ENCODE measurements at regions not wholly inside any gene's neighbourhood (a gene's known extent, or its start where the extent isn't known, plus 50 kb on each side); places are given as distances from the start of the nearest gene placed in this dataset.

DNA sequence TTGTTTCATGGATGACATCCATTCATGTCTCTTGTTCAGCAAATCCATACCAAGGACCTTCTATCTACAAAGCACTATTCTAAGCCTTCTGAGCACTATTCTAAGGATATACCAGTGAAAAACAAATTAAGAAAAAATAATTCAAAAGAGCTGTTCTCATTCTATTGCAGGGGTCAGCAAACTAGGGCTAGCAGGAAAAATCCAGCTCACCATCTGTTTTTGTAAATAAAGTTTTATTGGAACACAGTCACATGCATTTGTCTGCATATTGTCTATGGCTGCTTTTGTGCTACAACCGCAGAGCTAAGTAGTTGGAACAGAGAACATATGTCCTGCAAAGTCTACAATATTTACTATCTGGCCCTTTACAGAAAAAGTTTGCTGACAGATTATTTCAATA, 222.7 kb upstream of the DYNLRB2 start:
- TF ChIP-seq CTCF (IDR thresholded peaks at IDR 0.05), result no peak
- no peak for TF ChIP-seq POLR2A (IDR thresholded peaks at IDR 0.05)
- Histone ChIP-seq H3K9me3 (no peaks in the 10 kb centered on the region), H3K4me3 (no peak overlapping the region), H3K36me3 (no peaks in the 10 kb centered on the region), H3K27me3 (no peaks in the 10 kb centered on the region), H3K4me1 (no peaks in the 10 kb centered on the region), H3K27ac (no peak overlapping the region)
- no peak for DNase-seq

DNA sequence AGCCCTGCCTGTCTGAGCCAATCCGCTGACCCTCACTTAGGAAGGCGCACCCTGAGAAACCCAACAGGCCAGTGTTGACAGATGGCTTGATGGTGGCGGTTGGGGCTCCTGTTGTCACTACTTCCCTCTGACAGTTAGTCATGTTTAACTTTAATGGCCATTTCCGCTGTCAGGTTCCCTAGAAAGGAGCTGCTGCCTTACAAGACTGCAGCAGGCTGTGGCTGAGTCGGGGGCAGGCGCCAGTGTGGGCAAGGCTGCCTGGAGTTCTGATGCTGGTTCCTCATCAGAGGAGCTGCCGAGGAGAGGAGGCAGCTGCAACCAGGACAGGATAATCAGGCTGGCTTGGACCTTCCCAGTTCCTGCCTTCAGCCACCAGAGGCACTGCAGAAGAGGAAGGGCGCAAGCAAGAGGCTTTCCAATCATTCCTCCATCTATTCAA, 223.2 kb upstream of the DYNLRB2 start:
- TF ChIP-seq POLR2A (IDR thresholded peaks at IDR 0.05) (no peak), CTCF (IDR thresholded peaks at IDR 0.05) (peak in 3 of 6 experiments; percentile 13 to 28 (median 26))
- Histone ChIP-seq H3K9me3 (no peaks in the 10 kb centered on the region), H3K4me3 (no peak overlapping the region), H3K27me3 (no peaks in the 10 kb centered on the region), H3K36me3 (no peaks in the 10 kb centered on the region), H3K27ac (no peak overlapping the region), H3K4me1 (no peaks in the 10 kb centered on the region)
- DNase-seq, result no peak

DNA sequence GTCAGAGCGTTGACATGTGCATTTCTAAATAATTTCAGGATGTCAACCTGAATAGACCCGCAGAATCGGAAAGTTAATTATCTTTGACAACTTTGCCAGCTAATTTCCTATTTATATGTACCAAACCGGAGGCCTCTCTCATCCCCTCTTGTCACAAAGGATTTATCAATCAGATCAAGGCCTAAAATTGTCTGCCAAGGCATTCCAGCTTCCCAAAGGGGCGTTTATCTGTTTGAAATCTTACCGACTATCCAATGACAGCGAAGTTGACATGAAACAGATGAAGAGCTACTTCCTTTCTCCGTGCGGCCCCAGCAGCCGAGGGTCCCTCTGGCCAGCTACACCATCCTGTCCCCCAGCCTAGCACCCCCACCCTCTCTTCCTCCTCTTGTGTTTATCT, 223.7 kb upstream of the DYNLRB2 start:
- Histone ChIP-seq H3K4me3 (no peak overlapping the region), H3K4me1 (no peaks in the 10 kb centered on the region), H3K36me3 (no peaks in the 10 kb centered on the region), H3K27me3 (no peaks in the 10 kb centered on the region), H3K27ac (no peak overlapping the region), H3K9me3 (no peaks in the 10 kb centered on the region)
- no peak for DNase-seq
- no peak for TF ChIP-seq POLR2A (IDR thresholded peaks at IDR 0.05)
- TF ChIP-seq CTCF (IDR thresholded peaks at IDR 0.05), result no peak

- Histone ChIP-seq H3K9me3 (no peaks in the 10 kb centered on the region), H3K36me3 (no peaks in the 10 kb centered on the region), H3K27me3 (no peaks in the 10 kb centered on the region), H3K4me3 (no peak overlapping the region), H3K27ac (no peak overlapping the region), H3K4me1 (no peaks in the 10 kb centered on the region)
- TF ChIP-seq POLR2A (IDR thresholded peaks at IDR 0.05) (no peak), CTCF (IDR thresholded peaks at IDR 0.05) (no peak)
- DNase-seq, result no peak
These were observed 226.8 kb upstream of the DYNLRB2 start for GRCh38 chr16:80314042-80314441.

DNA sequence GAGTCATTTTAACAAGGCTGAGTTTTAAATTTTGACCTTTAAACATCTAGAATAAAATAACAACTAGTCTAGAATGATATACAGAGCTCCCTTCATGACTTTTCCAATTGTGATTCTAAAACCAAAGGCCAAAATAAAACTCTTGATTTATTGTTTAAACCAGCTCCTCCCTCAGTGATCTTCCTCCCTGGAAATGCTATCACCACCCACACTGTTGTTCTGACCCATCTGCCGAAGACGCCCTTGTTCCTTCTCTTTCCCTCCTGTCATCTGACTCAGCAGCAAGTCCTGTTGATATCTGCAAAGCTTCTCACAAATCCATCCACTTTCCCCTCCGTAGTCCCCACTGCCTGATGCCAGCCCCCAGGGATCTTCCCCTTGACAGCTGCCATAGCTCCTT, 231.6 kb upstream of the DYNLRB2 start:
- Histone ChIP-seq H3K4me1 (no peaks in the 10 kb centered on the region), H3K27me3 (no peaks in the 10 kb centered on the region), H3K4me3 (no peak overlapping the region), H3K36me3 (no peaks in the 10 kb centered on the region), H3K27ac (no peak overlapping the region), H3K9me3 (no peaks in the 10 kb centered on the region)
- TF ChIP-seq POLR2A (IDR thresholded peaks at IDR 0.05) (no peak), CTCF (IDR thresholded peaks at IDR 0.05) (no peak)
- no peak for DNase-seq

DNA sequence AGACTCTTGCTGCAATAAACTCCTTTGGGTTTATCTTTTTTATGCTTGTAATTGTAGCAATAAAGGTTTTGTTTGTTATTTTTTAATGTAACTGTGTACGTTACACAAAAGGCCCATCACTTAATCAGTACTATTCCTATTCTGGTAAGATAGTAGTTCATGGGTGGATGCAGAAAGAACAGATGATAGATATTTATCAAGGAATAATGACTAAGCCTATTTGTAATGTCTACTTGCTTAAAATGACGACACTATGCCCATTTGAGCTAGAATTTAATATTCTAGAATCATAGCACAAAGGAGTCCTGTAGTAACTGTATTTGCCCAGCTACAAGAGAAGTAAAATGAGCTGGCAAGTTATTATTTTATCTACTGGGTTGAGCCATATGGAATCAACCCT, 235.4 kb upstream of the DYNLRB2 start:
- TF ChIP-seq POLR2A (IDR thresholded peaks at IDR 0.05) (no peak), CTCF (IDR thresholded peaks at IDR 0.05) (no peak)
- no peak overlapping the region for H3K27ac ChIP-seq
- H3K4me3 ChIP-seq, result no peak overlapping the region
- no peaks in the 10 kb centered on the region for H3K27me3 ChIP-seq
- H3K9me3 ChIP-seq, result no peaks in the 10 kb centered on the region
- H3K36me3 ChIP-seq, result no peaks in the 10 kb centered on the region
- no peak for DNase-seq
- H3K4me1 ChIP-seq, result no peaks in the 10 kb centered on the region

All from Peyer's patch (tissue), 4 donors.